H9 (cell line): ENCODE measurements at regions not wholly inside any gene's neighbourhood (a gene's known extent, or its start where the extent isn't known, plus 50 kb on each side); places are given as distances from the start of the nearest gene placed in this dataset.

Experiments used
- DNase-seq: peaks from one replicate; pipeline ENCODE4 v3.0.0-alpha.2; 2017
- H2AFZ ChIP-seq: one replicate; pipeline ENCODE4 v1.6.1; 2013; ENCODE audit warnings: mild to moderate bottlenecking, low read length, control low read depth, moderate library complexity
- H2AK5ac ChIP-seq: 2 replicates; pipeline ENCODE4 v1.6.1; 2013; ENCODE audit warnings: low read length, control low read depth, mixed read lengths; ENCODE audit not compliant: insufficient read length
- H2BK120ac ChIP-seq: one replicate; pipeline ENCODE4 v1.6.1; 2013; ENCODE audit warnings: low read depth, mild to moderate bottlenecking, low read length, control low read depth, inconsistent platforms; ENCODE audit not compliant: poor library complexity, severe bottlenecking
- H2BK12ac ChIP-seq: 2 replicates; pipeline ENCODE4 v1.6.1; 2013; ENCODE audit warnings: low read length, control low read depth, mixed read lengths, low read depth; ENCODE audit not compliant: insufficient read length
- H2BK15ac ChIP-seq: 2 replicates; pipeline ENCODE4 v1.6.1; 2013; ENCODE audit warnings: low read depth, low read length, control low read depth
- H2BK20ac ChIP-seq: one replicate; pipeline ENCODE4 v1.6.1; 2013; ENCODE audit warnings: low read depth, mild to moderate bottlenecking, low read length, control low read depth, inconsistent platforms; ENCODE audit not compliant: poor library complexity, severe bottlenecking
- H2BK5ac ChIP-seq: 2 replicates; pipeline ENCODE4 v1.6.1; 2013; ENCODE audit warnings: low read length, control low read depth, mixed read lengths; ENCODE audit not compliant: insufficient read length
- H3K14ac ChIP-seq: 2 replicates; pipeline ENCODE4 v1.6.1; 2013; ENCODE audit warnings: low read length, control low read depth; ENCODE audit not compliant: insufficient read depth
- H3K18ac ChIP-seq: 2 replicates; pipeline ENCODE4 v1.6.1; 2013; ENCODE audit warnings: low read depth, mild to moderate bottlenecking, mixed read lengths, low read length, control low read depth; ENCODE audit not compliant: insufficient read length
- H3K23ac ChIP-seq: 2 replicates; pipeline ENCODE4 v1.6.1; 2013; ENCODE audit warnings: low read length, control low read depth, mixed read lengths, low read depth; ENCODE audit not compliant: insufficient read length
- H3K23me2 ChIP-seq: 2 replicates; pipeline ENCODE4 v1.6.1; 2013; ENCODE audit warnings: low read depth, mild to moderate bottlenecking, mixed read lengths, low read length, control low read depth; ENCODE audit not compliant: insufficient read length, poor library complexity, severe bottlenecking
- H3K27ac ChIP-seq: 2 replicates; pipeline ENCODE4 v1.5.1; 2013; ENCODE audit warnings: low read length, control low read depth, mixed read lengths, low read depth; ENCODE audit not compliant: insufficient read length
- H3K27me3 ChIP-seq: 2 replicates; pipeline ENCODE4 v1.6.1; 2013; ENCODE audit warnings: low read length, control low read depth, inconsistent platforms; ENCODE audit not compliant: insufficient read depth
- H3K4ac ChIP-seq: 2 replicates; pipeline ENCODE4 v1.6.1; 2013; ENCODE audit warnings: low read depth, mild to moderate bottlenecking, control low read depth, inconsistent platforms, low read length, moderate library complexity
- H3K4me1 ChIP-seq: 2 replicates; pipeline ENCODE4 v1.6.1; 2013; ENCODE audit warnings: low read length, control low read depth, inconsistent platforms; ENCODE audit not compliant: insufficient read depth
- H3K4me2 ChIP-seq: 2 replicates; pipeline ENCODE4 v1.6.1; 2013; ENCODE audit warnings: low read length, control low read depth, mixed read lengths; ENCODE audit not compliant: insufficient read length, insufficient read depth
- H3K56ac ChIP-seq: 2 replicates; pipeline ENCODE4 v1.6.1; 2013; ENCODE audit warnings: low read depth, mild to moderate bottlenecking, mixed read lengths, low read length, control low read depth; ENCODE audit not compliant: insufficient read length
- H3K79me1 ChIP-seq: 2 replicates; pipeline ENCODE4 v1.6.1; 2013; ENCODE audit warnings: low read depth, mild to moderate bottlenecking, moderate library complexity, low read length, control low read depth, inconsistent platforms; ENCODE audit not compliant: insufficient read depth, poor library complexity, severe bottlenecking
- H3K79me2 ChIP-seq: 2 replicates; pipeline ENCODE4 v1.6.1; 2013; ENCODE audit warnings: low read length, control low read depth, inconsistent platforms; ENCODE audit not compliant: insufficient read depth
- H3K9ac ChIP-seq: 2 replicates; pipeline ENCODE4 v1.6.1; 2013; ENCODE audit warnings: low read length, control low read depth, mixed read lengths; ENCODE audit not compliant: insufficient read length; ENCODE audit errors: extremely low read depth
- H3K9me3 ChIP-seq: one replicate; pipeline ENCODE4 v1.6.1; 2013; ENCODE audit warnings: low read depth, low read length, inconsistent platforms; ENCODE audit not compliant: control insufficient read depth
- H3T11ph ChIP-seq: one replicate; pipeline ENCODE4 v1.6.1; 2013; ENCODE audit warnings: mild to moderate bottlenecking, low read length, control low read depth, inconsistent platforms
- H4K20me1 ChIP-seq: one replicate; pipeline ENCODE4 v1.6.1; 2013; ENCODE audit not compliant: control insufficient read depth, insufficient read length, insufficient read depth
- H4K5ac ChIP-seq: 2 replicates; pipeline ENCODE4 v1.6.1; 2013; ENCODE audit warnings: low read depth, mild to moderate bottlenecking, mixed read lengths, low read length, control low read depth; ENCODE audit not compliant: insufficient read length
- H4K8ac ChIP-seq: replicated peaks from 2 replicates; pipeline ENCODE4 v1.6.1; 2013; ENCODE audit warnings: low read length, control low read depth, mixed read lengths, low read depth; ENCODE audit not compliant: insufficient read length
- H4K91ac ChIP-seq: 2 replicates; pipeline ENCODE4 v1.6.1; 2013; ENCODE audit warnings: low read depth, mild to moderate bottlenecking, moderate library complexity, mixed read lengths, low read length, control low read depth; ENCODE audit not compliant: insufficient read length
- H3K27ac Mint-ChIP-seq, 3 experiments: 2 replicates in 2 of 3; 3 replicates in 1 of 3; pipeline ENCODE4 v1.8.0; 2020 to 2021; ENCODE audit warnings: mixed read lengths in 3 of 3, mild to moderate bottlenecking in 1 of 3, moderate library complexity in 1 of 3
- H3K27me3 Mint-ChIP-seq: 2 replicates; pipeline ENCODE4 v1.8.0; 2021; ENCODE audit warnings: low read depth, mild to moderate bottlenecking, moderate library complexity, mixed read lengths
- H3K36me3 Mint-ChIP-seq, 3 experiments: 2 replicates in 2 of 3; 3 replicates in 1 of 3; pipeline ENCODE4 v1.8.0; 2020 to 2021; ENCODE audit warnings: low read depth in 3 of 3, mixed read lengths in 3 of 3; ENCODE audit not compliant: insufficient read depth in 1 of 3
- H3K4me1 Mint-ChIP-seq, 2 experiments: 2 replicates each; pipeline ENCODE4 v1.8.0; 2020; ENCODE audit warnings: mixed read lengths in 2 of 2
- H3K4me3 Mint-ChIP-seq, 2 experiments: 2 replicates in 1 of 2; 3 replicates in 1 of 2; pipeline ENCODE4 v1.8.0; 2020 to 2021; ENCODE audit warnings: mild to moderate bottlenecking in 2 of 2, mixed read lengths in 2 of 2, moderate library complexity in 1 of 2
- H3K9me3 Mint-ChIP-seq, 2 experiments: 2 replicates in 1 of 2; 3 replicates in 1 of 2; pipeline ENCODE4 v1.8.0; 2020; ENCODE audit warnings: mild to moderate bottlenecking in 2 of 2, mixed read lengths in 2 of 2, moderate library complexity in 1 of 2
- CTCF ChIP-seq: fragments of 200-600 bp; sonication (generic); conservative IDR thresholded peaks from 3 replicates; pipeline ENCODE4 v1.8.0; 2021; ENCODE audit warnings: antibody characterized with exemption, mild to moderate bottlenecking
- whole genome bisulfite sequencing: extraction: QIAGEN DNeasy Blood & Tissue Kit; methylation state at CpG from one replicate; pipeline ENCODE4 v1.1.7; 2013; ENCODE audit warnings: missing lambda C conversion rate, low lambda C conversion rate, mixed read lengths; ENCODE audit not compliant: insufficient read length; ENCODE audit errors: extremely low coverage; 5-methylcytosine and 5-hydroxymethylcytosine counted together

- H3K27me3 ChIP-seq: no peaks in the 10 kb centered on the region
- Mint-ChIP-seq H3K36me3 (peaks cover 0 to 4% (median 0%) of the 10 kb centered on the region in 3 experiments; a peak in 2 of 7 replicates), H3K27ac (no peak overlapping the region), H3K9me3 (peaks cover 5 to 6% of the 10 kb centered on the region in 2 experiments; a peak in 3 of 5 replicates), H3K4me3 (no peak overlapping the region), H3K4me1 (peaks cover 4 to 5% of the 10 kb centered on the region in 2 experiments; a peak in 2 of 4 replicates), H3K27me3 (no peaks in the 10 kb centered on the region)
- DNase-seq: no peak
- H3K27ac ChIP-seq: no peak overlapping the region
- H3K23me2 ChIP-seq: no peaks in the 10 kb centered on the region
- H3K56ac ChIP-seq: no peak overlapping the region
- H3K23ac ChIP-seq: no peak overlapping the region
- H2BK15ac ChIP-seq: no peak overlapping the region
- H2BK5ac ChIP-seq: no peak overlapping the region
- H3K4ac ChIP-seq: no peak overlapping the region
- H4K91ac ChIP-seq: no peak overlapping the region
- no peak overlapping the region for H4K5ac ChIP-seq
- no peak overlapping the region for H2BK120ac ChIP-seq
- no peak overlapping the region for H3K9ac ChIP-seq
- H2BK20ac ChIP-seq: no peak overlapping the region
- no peaks in the 10 kb centered on the region for H3K79me1 ChIP-seq
- H3T11ph ChIP-seq: no peak overlapping the region
- H3K18ac ChIP-seq: no peak overlapping the region
- no peak overlapping the region for H2AFZ ChIP-seq
- no peaks in the 10 kb centered on the region for H3K4me1 ChIP-seq
- no peak overlapping the region for H2BK12ac ChIP-seq
- peak; percentile 63 for TF ChIP-seq CTCF
- H4K8ac ChIP-seq: no peak overlapping the region
- no peak overlapping the region for H2AK5ac ChIP-seq
- no peak overlapping the region for H3K4me2 ChIP-seq
- no peaks in the 10 kb centered on the region for H3K9me3 ChIP-seq
- H4K20me1 ChIP-seq: no peaks in the 10 kb centered on the region
- H3K79me2 ChIP-seq: no peaks in the 10 kb centered on the region
- no CpG with 5 or more reads among the region's 4 CpGs for WGBS
- H3K14ac ChIP-seq: no peak overlapping the region
These were observed 758.4 kb upstream of the ROBO1 start for GRCh38 chr3:80526153-80526552.
